ENCODE measurements at regions not wholly inside any gene's neighbourhood (a gene's known extent, or its start where the extent isn't known, plus 50 kb on each side); places are given as distances from the start of the nearest gene placed in this dataset.

GRCh38 chr11:96963375-96963774 lies 573.6 kb downstream of the JRKL start:
- TF ChIP-seq CTCF (optimal IDR thresholded peaks at IDR 0.05 in 1 of 3, IDR thresholded peaks at IDR 0.05 in 1 of 3, conservative IDR thresholded peaks at IDR 0.05 in 1 of 3; ENCODE audit: extremely low read depth in 1 of 3, insufficient read depth in 2 of 3, low read length in 3 of 3) (no peak), EZH2 (IDR thresholded peaks at IDR 0.05; ENCODE audit: low read length) (no peak)
